ENCODE measurements at regions not wholly inside any gene's neighbourhood (a gene's known extent, or its start where the extent isn't known, plus 50 kb on each side); places are given as distances from the start of the nearest gene placed in this dataset.

GRCh38 chr2:226076529-226076928 lies 677.0 kb downstream of the NYAP2 start:
- TF ChIP-seq CTCF (IDR thresholded peaks at IDR 0.05) (no peak), POLR2A (IDR thresholded peaks at IDR 0.05) (no peak)
